HG03280 (cell line): ENCODE measurements at regions not wholly inside any gene's neighbourhood (a gene's known extent, or its start where the extent isn't known, plus 50 kb on each side); places are given as distances from the start of the nearest gene placed in this dataset.

ENCODE experiments used
- ATAC-seq: cut with Tn5 transposase; IDR thresholded peaks from one replicate; pipeline ENCODE4 v1.9.1; 2021; ENCODE audit warnings: mild to moderate bottlenecking, moderate library complexity; ENCODE audit not compliant: unreplicated experiment

DNA sequence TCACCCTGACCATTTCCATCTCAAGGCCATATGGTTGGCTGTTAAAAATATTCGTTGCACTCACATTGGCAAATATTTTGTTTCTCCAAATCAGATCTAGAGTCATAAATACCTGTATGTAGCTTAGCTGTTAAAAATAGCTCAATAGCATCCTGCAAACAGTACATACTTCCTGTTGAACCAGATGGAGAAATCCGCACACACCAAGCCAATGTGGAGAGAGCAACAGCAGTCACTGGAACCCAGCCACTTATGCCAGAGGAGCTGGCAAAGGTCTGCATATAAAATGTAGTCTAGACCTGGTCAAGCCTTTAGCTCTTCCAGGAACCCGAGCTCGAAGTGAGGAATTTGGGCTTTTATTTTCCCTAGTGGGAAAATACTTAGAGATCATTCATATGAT, 146.4 kb upstream of the KCNJ16 start:
- no peak for ATAC-seq

DNA sequence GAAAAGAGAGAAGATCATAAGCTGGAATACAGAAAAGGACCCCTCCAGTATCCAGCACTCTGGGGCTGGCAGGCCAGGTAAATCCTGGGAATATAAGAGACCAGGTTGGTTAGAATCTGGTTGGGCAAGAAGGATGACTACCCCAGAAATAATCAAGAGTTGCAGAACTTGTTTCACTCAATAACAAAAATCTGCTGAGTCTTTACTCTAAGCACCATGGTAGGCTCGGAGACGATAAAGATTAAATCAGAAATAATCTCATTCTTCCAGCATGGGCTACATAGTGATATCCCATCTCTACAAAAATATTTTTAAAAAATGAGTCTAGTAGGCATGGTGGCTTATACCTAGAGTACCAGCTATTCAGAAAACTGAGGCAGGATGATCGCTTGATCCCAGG, 138.0 kb upstream of the KCNJ16 start:
- no peak for ATAC-seq

DNA sequence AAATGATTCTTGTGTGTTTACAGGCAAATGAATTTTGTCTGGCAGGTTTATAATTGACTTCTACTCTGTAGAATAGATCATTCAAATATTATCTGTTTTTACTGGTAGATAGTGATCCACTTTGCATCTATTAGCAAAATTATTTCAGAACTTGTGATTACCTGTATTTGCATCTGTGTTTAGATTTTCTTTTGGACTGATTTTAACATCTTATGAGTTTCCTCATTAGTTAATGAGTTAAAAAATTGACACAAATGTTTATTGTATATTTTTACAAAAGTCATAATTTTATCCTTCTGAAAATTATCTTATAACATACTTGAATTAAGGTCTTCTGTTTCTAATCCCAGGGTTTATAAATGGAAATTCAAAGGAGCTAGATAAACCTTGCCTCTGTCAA, 132.0 kb upstream of the KCNJ16 start:
- ATAC-seq: no peak

DNA sequence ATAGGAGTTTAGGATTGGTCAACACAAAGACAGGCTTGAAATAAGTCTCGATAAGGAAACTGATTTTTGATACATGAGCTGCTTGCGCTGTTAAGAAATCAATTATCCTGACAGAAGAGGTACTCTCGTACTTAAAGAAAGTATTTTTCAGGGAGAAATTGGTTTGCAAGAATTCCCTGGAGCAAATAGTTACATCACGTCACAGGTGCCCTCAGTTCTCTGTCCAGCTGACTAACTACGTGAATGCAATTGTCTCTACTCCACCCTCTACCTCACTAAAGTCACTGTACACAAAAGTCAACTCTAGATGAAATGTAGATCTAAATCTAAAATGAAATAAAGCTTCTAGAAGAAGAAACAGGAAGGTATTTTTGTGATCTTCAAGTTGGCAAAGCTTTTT, 130.6 kb upstream of the KCNJ16 start:
- no peak for ATAC-seq

DNA sequence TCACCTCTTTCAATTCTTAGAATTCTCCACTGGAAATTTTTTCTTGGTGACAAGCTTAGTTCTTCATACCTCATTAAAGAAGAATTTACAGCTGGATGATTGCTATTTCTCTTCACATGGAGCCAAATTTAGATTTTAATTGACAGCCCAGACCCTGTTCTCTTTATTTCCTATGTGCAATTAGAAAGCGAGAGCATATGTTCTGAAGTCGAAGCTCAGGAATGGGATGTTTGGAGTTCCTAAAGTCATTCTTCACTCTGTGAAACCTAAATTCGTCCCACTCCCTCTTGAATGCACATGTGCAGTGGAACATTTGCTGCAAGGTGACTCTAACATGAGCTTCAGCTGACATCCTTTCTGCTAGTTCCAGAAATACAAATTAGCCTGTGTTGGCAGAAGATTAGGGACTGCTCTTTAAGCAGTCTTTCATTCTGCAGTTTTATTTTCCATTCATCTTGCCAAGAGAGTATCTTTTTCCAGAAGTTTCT, 129.3 kb upstream of the KCNJ16 start:
- ATAC-seq: no peak

DNA sequence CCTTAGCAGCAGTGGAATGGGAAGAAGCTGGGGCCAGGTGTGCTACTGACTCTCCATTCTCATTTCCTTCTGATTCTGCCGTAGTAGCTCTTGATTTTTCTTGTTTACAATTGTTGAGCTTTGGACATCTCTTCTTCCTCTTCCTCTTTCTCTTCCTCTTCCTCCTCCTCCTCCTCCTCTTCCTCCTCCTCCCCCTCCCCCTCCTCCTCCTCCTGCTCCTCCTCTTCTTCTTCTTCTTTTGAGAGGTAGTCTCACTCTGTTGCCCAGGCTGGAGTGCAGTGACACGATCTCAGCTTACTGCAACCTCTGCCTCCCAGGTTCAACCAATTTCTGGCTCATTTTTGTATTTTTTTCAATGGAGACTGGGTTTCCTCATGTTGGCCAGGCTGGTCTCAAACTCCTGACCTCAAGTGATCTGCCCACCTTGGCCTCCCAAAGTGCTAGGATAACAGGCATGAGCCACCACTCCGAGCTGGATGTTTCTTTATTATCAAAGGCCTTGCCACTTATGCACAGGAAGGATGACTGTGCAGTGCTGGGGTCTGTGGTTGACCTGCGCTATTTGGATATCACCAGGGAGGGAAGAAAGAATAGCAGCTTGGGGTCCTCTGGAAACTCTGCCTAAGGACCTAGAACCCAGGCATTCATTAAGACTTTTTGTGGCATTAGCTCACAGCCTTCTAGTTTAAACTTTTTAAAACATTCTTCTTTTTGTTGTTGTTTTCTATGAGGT, 127.8 kb upstream of the KCNJ16 start:
- ATAC-seq: no peak

DNA sequence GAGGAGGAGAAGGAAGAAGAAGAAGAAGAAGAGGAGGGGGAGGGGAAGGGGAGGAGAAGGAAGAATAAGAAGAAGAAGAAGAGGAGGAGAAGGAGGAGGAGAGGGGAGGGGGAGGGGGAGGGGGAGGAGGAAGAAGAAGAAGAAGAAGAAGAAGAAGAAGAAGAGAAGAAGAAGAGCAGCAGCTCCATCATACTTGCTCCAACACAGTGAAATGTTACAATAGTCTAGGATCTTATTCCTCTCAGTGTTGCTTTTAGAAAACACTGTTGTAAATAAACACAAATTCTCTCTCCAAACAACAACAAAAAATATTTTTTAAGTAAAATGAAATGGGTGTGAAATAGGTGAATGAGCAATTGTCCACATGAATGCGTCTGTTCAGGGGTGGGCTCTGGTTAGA, 126.6 kb upstream of the KCNJ16 start:
- ATAC-seq: no peak

DNA sequence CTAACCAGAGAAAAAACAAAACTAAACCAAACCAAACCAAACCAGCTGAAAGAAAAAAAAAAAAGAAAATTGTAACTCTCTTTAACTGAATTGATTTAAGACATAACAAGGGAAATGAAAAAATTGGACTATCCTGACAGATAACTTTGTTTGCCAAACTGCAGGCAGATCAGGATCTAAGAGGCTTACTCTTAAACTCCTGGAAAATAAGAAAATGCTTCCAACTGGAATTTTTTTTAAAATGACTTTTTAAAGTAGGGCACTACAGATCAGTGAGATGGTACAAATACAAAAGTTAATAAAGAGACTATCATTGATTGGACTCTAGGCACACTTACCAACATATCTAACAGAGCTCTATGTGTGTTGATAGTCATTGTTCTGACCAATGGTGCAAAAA, 125.5 kb upstream of the KCNJ16 start:
- no peak for ATAC-seq

DNA sequence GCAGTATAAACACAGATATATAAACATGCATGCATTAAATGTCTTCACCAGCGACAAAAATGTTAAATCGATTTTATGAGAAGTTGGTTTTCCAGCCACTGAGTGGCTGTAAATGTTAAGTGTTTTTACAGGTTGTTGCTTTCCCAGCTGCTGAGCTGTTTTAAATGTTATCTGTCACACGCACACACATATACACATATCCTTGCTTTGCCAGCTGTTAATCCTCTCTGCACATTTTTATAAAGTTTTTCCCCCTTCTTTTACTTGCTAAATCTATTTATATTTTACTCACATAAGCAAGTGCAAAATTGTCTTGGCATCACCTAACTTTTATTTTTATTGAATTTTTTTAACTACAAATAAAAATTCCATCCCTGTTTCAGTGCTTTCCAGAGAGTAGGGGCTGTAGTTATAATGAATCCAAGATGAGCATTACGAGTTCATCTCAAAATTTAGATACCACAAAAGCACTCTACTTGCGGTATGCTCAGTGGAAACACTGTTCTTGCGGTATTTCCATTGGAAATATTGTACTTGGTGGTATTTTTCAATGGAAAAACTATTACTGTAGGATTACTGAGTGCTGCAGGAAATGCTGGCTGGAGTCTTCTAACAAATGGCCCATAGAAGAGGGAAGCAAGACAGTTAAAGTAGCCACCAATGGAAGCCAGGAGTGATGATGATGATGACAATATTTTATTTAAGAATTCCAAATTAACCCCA, 124.9 kb upstream of the KCNJ16 start:
- ATAC-seq: no peak

DNA sequence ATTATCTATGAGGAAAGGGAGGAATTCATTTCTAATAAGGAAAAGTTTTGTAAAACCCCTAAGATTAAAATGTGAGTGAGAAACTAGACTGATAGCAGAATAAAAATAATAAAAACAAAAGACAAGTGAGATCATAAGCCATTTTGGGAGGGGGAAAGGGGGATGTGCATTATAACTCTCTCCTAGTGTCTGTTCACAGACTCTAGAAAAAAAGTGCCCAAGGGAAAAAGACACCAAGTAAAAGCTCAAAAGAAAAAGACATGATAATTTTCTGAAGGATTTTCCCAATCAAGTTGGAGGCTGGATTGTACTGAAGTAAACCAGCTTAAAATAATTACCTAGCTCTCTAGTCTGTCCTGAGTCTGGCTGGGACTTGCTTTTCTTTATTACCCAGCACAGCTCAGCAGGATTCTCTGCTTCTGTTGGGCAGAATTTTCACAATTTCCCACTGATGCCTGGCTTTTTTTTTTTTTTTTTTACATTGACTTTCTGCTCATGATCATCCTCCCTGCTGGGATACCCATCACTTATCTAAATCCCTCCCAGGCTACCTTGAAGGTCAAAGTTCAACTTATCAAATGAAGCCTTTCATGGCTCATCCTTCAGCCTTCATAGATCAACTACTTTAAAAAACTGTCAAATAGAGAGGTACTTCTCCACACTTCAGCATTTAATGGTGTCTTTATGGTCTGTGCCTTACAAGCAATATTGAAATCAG, 124.2 kb upstream of the KCNJ16 start:
- ATAC-seq: no peak

DNA sequence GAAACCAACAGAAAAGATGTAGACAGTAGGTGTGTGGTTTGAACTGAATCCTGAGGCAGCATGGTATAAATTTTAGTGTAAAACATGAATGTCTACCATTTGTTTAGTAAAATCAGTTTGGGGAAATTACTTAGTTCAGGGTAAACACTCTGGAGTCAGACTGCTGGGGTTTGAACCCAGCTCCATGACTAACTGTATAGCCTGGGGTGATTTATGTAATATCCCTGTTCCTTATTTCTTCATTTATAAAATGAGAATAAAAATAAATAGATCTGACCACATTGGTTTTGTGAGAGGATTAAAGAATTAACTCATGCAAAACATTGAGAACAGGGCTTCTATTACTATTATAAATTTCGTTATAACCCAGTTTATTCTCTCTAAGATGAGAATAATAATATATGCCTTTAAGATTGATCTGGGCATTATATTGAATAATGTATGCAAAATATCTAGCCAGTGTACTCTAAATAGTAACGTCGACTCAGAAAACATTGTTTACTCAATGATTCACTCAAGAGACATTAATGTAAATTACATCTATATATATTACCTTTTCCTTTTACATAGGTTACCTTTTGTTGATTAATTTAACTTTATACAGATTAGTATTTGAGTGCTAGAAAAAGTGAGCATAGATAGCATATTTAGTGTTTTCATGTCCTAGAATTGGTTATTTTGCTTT, 120.6 kb upstream of the KCNJ16 start:
- no peak for ATAC-seq

DNA sequence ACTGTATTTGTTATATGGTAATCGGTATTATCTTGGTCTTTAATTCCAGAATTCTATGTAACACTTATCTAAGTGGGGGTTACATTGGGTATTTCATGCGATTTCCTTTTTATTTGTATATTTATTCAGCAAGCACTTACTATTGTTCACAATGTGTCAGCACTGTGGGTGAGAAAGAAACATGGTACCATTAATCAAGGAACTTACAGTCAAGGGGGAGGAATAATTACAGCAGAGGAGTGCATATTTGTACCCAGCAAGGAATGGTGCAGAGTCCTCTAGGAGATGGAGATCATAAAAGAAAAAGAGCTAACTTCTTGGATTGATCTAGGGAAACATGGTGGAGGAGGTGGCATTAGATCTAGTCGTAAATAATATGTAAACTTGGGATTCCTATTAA, 117.0 kb upstream of the KCNJ16 start:
- ATAC-seq: no peak

DNA sequence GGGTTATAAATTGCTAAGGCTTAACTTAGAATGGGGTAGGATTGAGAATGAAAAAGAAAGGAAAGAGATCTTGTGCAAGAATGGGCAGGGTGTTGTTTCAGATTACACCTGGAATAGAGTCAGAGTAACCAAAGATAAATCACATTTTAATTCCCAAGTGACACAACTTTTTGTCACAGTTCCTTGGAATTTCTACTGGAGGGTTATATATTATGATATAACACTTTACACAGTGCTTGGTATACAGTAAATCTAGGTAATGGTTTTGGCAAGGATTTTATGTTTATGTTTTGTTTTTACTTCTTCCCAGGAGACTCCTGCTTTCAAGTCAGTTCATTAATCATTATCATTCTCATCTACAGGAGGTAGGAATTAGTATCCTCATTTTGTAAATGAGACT, 115.7 kb upstream of the KCNJ16 start:
- ATAC-seq: no peak

DNA sequence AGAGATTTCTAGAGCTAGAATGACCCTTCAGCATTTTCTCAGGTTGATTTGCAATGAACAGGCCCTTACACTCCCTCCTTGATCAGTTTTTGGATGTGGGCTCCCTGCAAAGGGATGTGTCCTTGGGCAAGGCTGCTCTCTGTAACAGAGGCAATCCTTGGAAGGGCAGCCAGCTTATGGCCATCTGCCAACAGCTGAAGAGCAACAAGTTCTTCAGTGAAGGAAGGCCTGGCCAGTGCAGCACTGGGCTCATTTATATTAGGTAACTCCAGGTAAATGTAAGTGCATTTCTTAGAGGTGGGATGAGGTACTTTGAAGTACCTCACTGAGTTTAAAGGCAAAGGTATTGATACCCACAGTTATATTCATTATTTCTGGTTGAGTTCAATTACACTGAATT, 114.3 kb upstream of the KCNJ16 start:
- ATAC-seq: no peak

DNA sequence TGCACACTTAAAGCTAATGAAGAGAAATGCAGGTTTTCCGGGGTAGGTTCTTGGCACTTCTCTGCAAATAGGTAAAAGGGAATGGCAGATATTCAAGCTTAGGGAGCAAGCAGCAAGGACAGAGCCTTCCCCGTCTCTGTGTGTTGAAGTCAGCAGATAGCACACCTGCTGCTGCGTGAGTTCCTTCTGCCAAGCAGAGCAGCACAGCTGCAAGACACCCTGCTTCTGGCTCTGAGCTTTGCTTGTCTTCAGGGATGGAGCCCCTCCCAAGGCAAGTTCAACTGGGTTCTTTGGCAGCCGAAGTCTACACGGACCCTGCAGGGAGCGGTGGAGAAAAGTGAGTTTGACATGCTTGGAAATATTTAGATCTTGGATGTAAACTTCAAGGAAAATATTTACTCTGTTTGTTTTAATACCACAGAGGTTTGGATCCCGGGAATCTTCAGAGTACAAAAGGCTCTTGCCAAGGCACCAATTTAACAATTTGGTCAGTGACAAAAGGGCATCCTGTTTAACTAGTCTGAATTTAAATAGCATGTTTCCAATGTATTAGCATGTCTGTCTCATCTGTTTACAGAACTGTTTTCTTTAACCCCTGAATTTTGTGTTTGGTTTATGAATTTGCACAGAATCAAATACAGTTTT, 113.4 kb upstream of the KCNJ16 start:
- no peak for ATAC-seq

DNA sequence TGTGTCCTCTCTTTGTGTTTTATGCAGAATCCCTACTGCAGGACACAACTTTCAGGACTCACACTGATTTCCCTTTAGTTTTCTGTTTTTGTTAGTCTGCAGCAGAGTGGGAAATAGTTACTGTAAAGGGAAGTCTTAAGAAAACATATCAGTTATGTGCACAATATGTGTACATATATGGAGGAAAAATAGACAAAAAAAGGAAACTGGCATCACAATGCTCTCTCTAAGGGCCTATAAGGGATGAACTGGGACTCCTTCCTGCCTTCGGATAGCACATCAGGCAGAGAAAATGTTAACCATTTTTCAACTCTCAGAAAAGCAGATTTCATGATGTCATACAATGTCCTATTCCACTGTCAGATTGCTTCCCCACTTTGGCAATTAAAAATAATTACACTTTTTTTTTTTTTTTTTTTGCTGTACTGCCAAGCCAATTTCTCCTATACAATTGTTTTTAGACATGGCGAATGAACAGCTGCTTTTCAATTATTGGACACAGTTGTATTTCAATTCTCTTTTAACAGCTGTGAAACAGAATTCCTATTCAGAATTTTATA, 112.5 kb upstream of the KCNJ16 start:
- no peak for ATAC-seq

DNA sequence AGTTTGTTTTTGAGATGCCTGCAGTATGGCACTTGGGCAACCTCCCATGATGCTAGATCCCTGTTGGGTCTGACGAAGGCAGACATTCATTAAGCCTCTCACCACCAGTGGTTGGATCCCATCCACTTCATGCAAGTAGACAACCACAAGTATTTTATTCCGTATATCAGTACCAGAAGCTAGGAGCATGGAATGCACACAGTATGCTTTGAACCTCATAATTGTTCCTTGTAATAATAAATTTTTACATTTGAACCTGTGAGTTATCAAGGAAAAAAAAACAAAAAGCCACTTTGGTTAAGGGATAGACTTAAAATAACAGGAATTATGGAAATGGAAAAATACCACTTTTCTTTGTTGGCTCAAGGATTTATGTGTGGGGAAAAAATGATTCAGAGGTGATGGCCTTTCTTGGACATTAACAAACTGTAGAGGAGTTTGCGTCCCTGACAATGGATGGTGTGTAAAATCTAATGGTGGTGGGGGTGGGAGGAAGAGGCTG, 107.1 kb upstream of the KCNJ16 start:
- no peak for ATAC-seq

DNA sequence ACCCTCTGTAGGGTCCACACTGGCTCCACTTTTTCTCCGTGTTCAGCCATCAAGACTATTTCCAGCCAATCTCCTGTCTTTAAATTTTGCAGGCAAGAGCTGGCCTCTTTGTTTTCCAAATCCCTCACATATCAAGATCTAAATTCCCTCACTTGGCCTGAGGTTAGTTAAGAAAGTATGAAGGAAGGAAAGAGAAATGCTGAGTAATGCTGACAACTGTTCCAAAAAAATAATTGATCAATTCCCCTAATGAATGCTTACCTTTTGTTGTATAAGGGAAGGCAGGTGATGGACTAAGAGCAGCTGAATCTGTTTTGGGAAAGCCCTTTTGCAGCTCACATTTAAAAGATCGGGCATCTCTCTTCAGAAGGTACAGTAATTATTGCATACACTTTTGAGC, 105.1 kb upstream of the KCNJ16 start:
- no peak for ATAC-seq

DNA sequence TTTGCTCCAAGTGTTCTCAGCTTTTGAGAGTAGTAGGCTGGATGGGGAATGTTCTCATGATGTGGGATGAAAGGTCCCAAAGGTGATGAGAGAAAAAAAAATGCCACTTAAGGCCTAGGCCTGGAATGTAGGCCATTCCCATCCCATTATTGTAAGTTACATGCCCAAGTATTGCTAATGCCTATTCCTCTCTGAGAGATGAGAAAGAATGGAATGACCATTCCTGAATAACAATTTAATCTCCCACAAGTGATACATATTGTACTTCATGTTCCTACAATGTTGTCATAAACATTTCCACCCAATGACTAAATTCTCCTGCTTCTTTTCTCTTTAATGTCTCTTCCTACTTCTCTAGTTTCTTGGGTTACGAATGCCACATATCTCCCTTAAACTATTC, 102.8 kb upstream of the KCNJ16 start:
- no peak for ATAC-seq

DNA sequence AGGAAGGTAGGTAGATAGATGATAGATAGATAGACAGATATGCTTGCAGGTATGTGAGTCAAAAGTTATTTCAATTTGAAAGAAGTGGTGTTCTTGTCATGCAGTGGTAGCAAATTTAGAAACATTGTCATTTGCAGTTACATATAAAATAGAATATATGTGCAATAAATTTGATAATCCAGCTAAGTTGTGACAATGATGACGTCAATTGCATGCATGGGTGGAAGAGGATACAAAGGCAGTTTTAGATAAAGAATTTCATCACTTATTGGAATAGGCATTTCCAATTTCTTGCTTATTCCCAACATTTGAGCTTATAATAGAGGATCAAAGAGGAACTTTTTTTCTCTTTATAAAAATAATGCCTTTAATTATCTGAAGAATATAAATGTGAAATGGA, 99.2 kb upstream of the KCNJ16 start:
- ATAC-seq: no peak
